OCI-LY1 (cell line): ENCODE measurements at regions not wholly inside any gene's neighbourhood (a gene's known extent, or its start where the extent isn't known, plus 50 kb on each side); places are given as distances from the start of the nearest gene placed in this dataset.

Experiments
- H2AFZ ChIP-seq: fragments of 200-600 bp; sonication (generic), shearing (Covaris generic); 2 replicates; pipeline ENCODE4 v1.6.0; 2014; ENCODE audit warnings: antibody characterized with exemption, mild to moderate bottlenecking, low read length
- H3F3A ChIP-seq: fragments of 200-600 bp; sonication (generic), shearing (Covaris generic); 2 replicates; pipeline ENCODE4 v1.6.0; 2014; ENCODE audit warnings: mild to moderate bottlenecking, antibody characterized with exemption, low read length, moderate library complexity; ENCODE audit not compliant: insufficient read depth
- H3K27ac ChIP-seq: fragments of 200-600 bp; sonication (generic); 2 replicates; pipeline ENCODE4 v1.5.1; 2014; ENCODE audit warnings: low read length, mixed run types, mild to moderate bottlenecking, low read depth; ENCODE audit not compliant: poor library complexity, severe bottlenecking
- H3K27me3 ChIP-seq: fragments of 200-600 bp; sonication (generic); 2 replicates; pipeline ENCODE4 v1.6.0; 2014; ENCODE audit warnings: antibody characterized with exemption, mild to moderate bottlenecking, low read length, moderate library complexity; ENCODE audit not compliant: insufficient read depth
- H3K36me3 ChIP-seq: fragments of 200-600 bp; sonication (generic); 2 replicates; pipeline ENCODE4 v1.6.1; 2014; ENCODE audit warnings: mild to moderate bottlenecking, antibody characterized with exemption, low read length, moderate library complexity, mixed read lengths; ENCODE audit not compliant: insufficient read depth
- H3K4me1 ChIP-seq: fragments of 200-600 bp; sonication (generic); 2 replicates; pipeline ENCODE4 v1.5.1; 2014; ENCODE audit warnings: mild to moderate bottlenecking, low read length, moderate library complexity; ENCODE audit not compliant: insufficient read depth, severe bottlenecking
- H3K4me2 ChIP-seq: fragments of 200-600 bp; sonication (generic), shearing (Covaris generic); 2 replicates; pipeline ENCODE4 v1.6.1; 2014; ENCODE audit warnings: low read length
- H3K4me3 ChIP-seq: fragments of 200-600 bp; sonication (generic); 2 replicates; pipeline ENCODE4 v1.5.1; 2014; ENCODE audit warnings: low read length, low read depth, mild to moderate bottlenecking, mixed read lengths; ENCODE audit not compliant: poor library complexity, severe bottlenecking
- H3K79me2 ChIP-seq: fragments of 200-600 bp; shearing (Covaris generic); 2 replicates; pipeline ENCODE4 v1.6.1; 2016; ENCODE audit warnings: mixed run types, low read length, mixed read lengths; ENCODE audit not compliant: insufficient read depth
- H3K9ac ChIP-seq: fragments of 200-600 bp; sonication (generic), shearing (Covaris generic); 2 replicates; pipeline ENCODE4 v1.6.1; 2014; ENCODE audit warnings: mild to moderate bottlenecking, low read length, mixed read lengths
- H3K9me2 ChIP-seq: fragments of 200-600 bp; sonication (generic), shearing (Covaris generic); 2 replicates; pipeline ENCODE4 v1.6.1; 2014; ENCODE audit warnings: low read depth, mild to moderate bottlenecking, low read length, mixed read lengths
- H3K9me3 ChIP-seq: fragments of 200-600 bp; shearing (Covaris generic); 2 replicates; pipeline ENCODE4 v1.6.1; 2014; ENCODE audit warnings: low read length, mixed read lengths
- H4K20me1 ChIP-seq: fragments of 200-600 bp; sonication (generic), shearing (Covaris generic); 2 replicates; pipeline ENCODE4 v1.6.0; 2016; ENCODE audit warnings: mild to moderate bottlenecking, low read length; ENCODE audit not compliant: insufficient read depth
- CTCF ChIP-seq: fragments of 200-600 bp; sonication (generic), shearing (Covaris generic); IDR thresholded peaks from 2 replicates; pipeline ENCODE4 v1.5.1; 2017; ENCODE audit warnings: mild to moderate bottlenecking, antibody characterized with exemption, low read length, moderate library complexity, mixed read lengths
- EZH2 ChIP-seq: fragments of 200-600 bp; sonication (generic), shearing (Covaris generic); IDR thresholded peaks from 2 replicates; pipeline ENCODE4 v1.8.0; 2017; ENCODE audit warnings: borderline replicate concordance, mixed run types, mild to moderate bottlenecking, antibody characterized with exemption, low read length, moderate library complexity, mixed read lengths

GRCh38 chr1:209455145-209455544 lies 128.4 kb upstream of the CAMK1G start:
- H3K27me3 ChIP-seq, result no peaks in the 10 kb centered on the region
- H3K4me3 ChIP-seq, result no peak overlapping the region
- H3K27ac ChIP-seq, result no peak overlapping the region
- H3K4me1 ChIP-seq, result no peaks in the 10 kb centered on the region
- H3K36me3 ChIP-seq, result no peaks in the 10 kb centered on the region
- TF ChIP-seq EZH2 (no peak), CTCF (no peak)
- H4K20me1 ChIP-seq, result no peaks in the 10 kb centered on the region
- H3K9ac ChIP-seq, result no peak overlapping the region
- no peak overlapping the region for H3K4me2 ChIP-seq
- H3K9me3 ChIP-seq, result no peaks in the 10 kb centered on the region
- no peak overlapping the region for H2AFZ ChIP-seq
- H3K79me2 ChIP-seq, result no peaks in the 10 kb centered on the region
- no peaks in the 10 kb centered on the region for H3K9me2 ChIP-seq
- H3F3A ChIP-seq, result no peaks in the 10 kb centered on the region

GRCh38 chr1:209455661-209456358 lies 127.7 kb upstream of the CAMK1G start:
- no peaks in the 10 kb centered on the region for H3K4me1 ChIP-seq
- no peak overlapping the region for H3K4me3 ChIP-seq
- H3K9ac ChIP-seq, result no peak overlapping the region
- H3K9me2 ChIP-seq, result no peaks in the 10 kb centered on the region
- no peaks in the 10 kb centered on the region for H3K79me2 ChIP-seq
- H3K9me3 ChIP-seq, result no peaks in the 10 kb centered on the region
- no peaks in the 10 kb centered on the region for H3F3A ChIP-seq
- no peak overlapping the region for H3K27ac ChIP-seq
- no peaks in the 10 kb centered on the region for H3K27me3 ChIP-seq
- H3K36me3 ChIP-seq, result no peaks in the 10 kb centered on the region
- TF ChIP-seq CTCF (no peak), EZH2 (no peak)
- no peaks in the 10 kb centered on the region for H4K20me1 ChIP-seq
- no peak overlapping the region for H3K4me2 ChIP-seq
- H2AFZ ChIP-seq, result no peak overlapping the region

GRCh38 chr1:209456878-209457277 lies 126.6 kb upstream of the CAMK1G start:
- Histone ChIP-seq H4K20me1 (no peaks in the 10 kb centered on the region), H3K79me2 (no peaks in the 10 kb centered on the region), H3K27ac (no peak overlapping the region), H2AFZ (no peak overlapping the region), H3K9ac (no peak overlapping the region), H3K27me3 (no peaks in the 10 kb centered on the region), H3K4me2 (no peak overlapping the region), H3K4me1 (no peaks in the 10 kb centered on the region), H3K9me3 (no peaks in the 10 kb centered on the region), H3K9me2 (no peaks in the 10 kb centered on the region), H3F3A (no peaks in the 10 kb centered on the region), H3K36me3 (no peaks in the 10 kb centered on the region; the same call in 1 of the 2 replicates), H3K4me3 (no peak overlapping the region)
- no peak for TF ChIP-seq CTCF
- no peak for TF ChIP-seq EZH2
